Lower leg skin (tissue), 3 donors: ENCODE measurements at regions not wholly inside any gene's neighbourhood (a gene's known extent, or its start where the extent isn't known, plus 50 kb on each side); places are given as distances from the start of the nearest gene placed in this dataset.

Source experiments
- POLR2A ChIP-seq, 2 donors: fragments of 450-650 bp; IDR thresholded peaks; one replicate each; pipeline ENCODE4 v1.6.1; 2016 to 2017; ENCODE audit warnings: antibody characterized with exemption in 2 of 2, mild to moderate bottlenecking in 1 of 2, moderate library complexity in 1 of 2
- TF ChIP-seq, protein P1 (sequence below), 3 donors: fragments of 450-650 bp; IDR thresholded peaks; one replicate each; pipeline ENCODE4 v1.5.1; 2016; ENCODE audit warnings: antibody characterized with exemption in 3 of 3, mild to moderate bottlenecking in 3 of 3, moderate library complexity in 2 of 3

DNA sequence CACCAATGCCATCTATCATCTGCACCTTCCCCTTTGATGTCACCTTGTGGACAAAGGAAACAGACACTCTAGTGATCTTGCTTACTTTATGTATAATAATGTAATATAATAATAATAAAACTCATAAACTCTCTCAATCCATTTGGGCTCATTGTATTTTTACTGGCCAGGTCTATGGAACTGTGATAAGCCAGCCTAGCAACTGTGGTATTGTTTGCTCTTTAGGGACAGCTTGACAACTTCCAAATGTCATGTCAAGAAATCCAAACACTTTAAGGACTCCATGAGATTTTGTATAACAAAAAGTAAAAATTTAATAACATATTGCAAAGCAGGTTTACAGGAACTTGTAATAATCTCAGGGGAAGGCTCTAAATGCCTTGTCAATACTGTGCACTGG, 1163.4 kb upstream of the TMPRSS15 start:
- TF ChIP-seq POLR2A (IDR thresholded peaks at IDR 0.05): no peak
- TF ChIP-seq, protein P1, sequence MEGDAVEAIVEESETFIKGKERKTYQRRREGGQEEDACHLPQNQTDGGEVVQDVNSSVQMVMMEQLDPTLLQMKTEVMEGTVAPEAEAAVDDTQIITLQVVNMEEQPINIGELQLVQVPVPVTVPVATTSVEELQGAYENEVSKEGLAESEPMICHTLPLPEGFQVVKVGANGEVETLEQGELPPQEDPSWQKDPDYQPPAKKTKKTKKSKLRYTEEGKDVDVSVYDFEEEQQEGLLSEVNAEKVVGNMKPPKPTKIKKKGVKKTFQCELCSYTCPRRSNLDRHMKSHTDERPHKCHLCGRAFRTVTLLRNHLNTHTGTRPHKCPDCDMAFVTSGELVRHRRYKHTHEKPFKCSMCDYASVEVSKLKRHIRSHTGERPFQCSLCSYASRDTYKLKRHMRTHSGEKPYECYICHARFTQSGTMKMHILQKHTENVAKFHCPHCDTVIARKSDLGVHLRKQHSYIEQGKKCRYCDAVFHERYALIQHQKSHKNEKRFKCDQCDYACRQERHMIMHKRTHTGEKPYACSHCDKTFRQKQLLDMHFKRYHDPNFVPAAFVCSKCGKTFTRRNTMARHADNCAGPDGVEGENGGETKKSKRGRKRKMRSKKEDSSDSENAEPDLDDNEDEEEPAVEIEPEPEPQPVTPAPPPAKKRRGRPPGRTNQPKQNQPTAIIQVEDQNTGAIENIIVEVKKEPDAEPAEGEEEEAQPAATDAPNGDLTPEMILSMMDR (IDR thresholded peaks at IDR 0.05): no peak
